WTC11 (cell line): ENCODE measurements at regions not wholly inside any gene's neighbourhood (a gene's known extent, or its start where the extent isn't known, plus 50 kb on each side); places are given as distances from the start of the nearest gene placed in this dataset.

Experiments
- ATAC-seq: fragments of 200-7000 bp; cut with Tn5 transposase; 2 replicates; pipeline ENCODE4 v1.10.0; 2021; ENCODE audit warnings: mild to moderate bottlenecking, moderate library complexity
- CTCF ChIA-PET: fragments of 300-600 bp; sonication (Branson Sonifier 250); formaldehyde crosslinking; loops from one replicate; lab custom pipeline; 2021; ENCODE audit warnings: antibody characterized with exemption; lab: Charles Lee
- POLR2A ChIA-PET: fragments of 350-600 bp; sonication (Branson Sonifier 250); formaldehyde crosslinking; loops from one replicate; lab custom pipeline; 2021; ENCODE audit warnings: antibody characterized with exemption; lab: Charles Lee
- DNase-seq: peaks from one replicate; pipeline ENCODE4 v3.0.0; 2021; ENCODE audit warnings: low spot score
- H3K27ac Mint-ChIP-seq: 2 replicates; pipeline ENCODE4 v1.8.0; 2021; ENCODE audit warnings: mixed read lengths
- H3K27me3 Mint-ChIP-seq: 2 replicates; pipeline ENCODE4 v1.8.0; 2021; ENCODE audit warnings: low read depth, mild to moderate bottlenecking, moderate library complexity, mixed read lengths
- H3K36me3 Mint-ChIP-seq: 2 replicates; pipeline ENCODE4 v1.8.0; 2021; ENCODE audit warnings: mixed read lengths
- H3K4me1 Mint-ChIP-seq: 2 replicates; pipeline ENCODE4 v1.8.0; 2022; ENCODE audit warnings: mixed read lengths
- H3K4me3 Mint-ChIP-seq: 2 replicates; pipeline ENCODE4 v1.8.0; 2021; ENCODE audit warnings: mild to moderate bottlenecking, moderate library complexity, mixed read lengths
- H3K9me3 Mint-ChIP-seq: 2 replicates; pipeline ENCODE4 v1.8.0; 2021; ENCODE audit warnings: mixed read lengths
- CTCF ChIP-seq: fragments of 200-600 bp; IDR thresholded peaks from 2 replicates; pipeline ENCODE4 v1.8.0; 2022; ENCODE audit warnings: antibody characterized with exemption
- FOXP1 ChIP-seq: sonication (generic); formaldehyde crosslinking; IDR thresholded peaks from 2 replicates; pipeline ENCODE4 v1.8.0; 2022; ENCODE audit warnings: missing genetic modification reagents, mild to moderate bottlenecking, moderate library complexity, borderline replicate concordance
- MYBL2 ChIP-seq: sonication (generic); formaldehyde crosslinking; IDR thresholded peaks from 2 replicates; pipeline ENCODE4 v1.8.1; 2023; ENCODE audit warnings: mild to moderate bottlenecking, moderate library complexity, missing genetic modification reagents
- NR1H2 ChIP-seq: sonication (generic); formaldehyde crosslinking; IDR thresholded peaks from 2 replicates; pipeline ENCODE4 v1.9.0; 2021; ENCODE audit warnings: mild to moderate bottlenecking, moderate library complexity, missing genetic modification reagents
- NR2C2 ChIP-seq: sonication (generic); formaldehyde crosslinking; IDR thresholded peaks from 2 replicates; pipeline ENCODE4 v1.8.0; 2022; ENCODE audit warnings: mild to moderate bottlenecking, missing genetic modification reagents
- NR3C1 ChIP-seq: sonication (generic); formaldehyde crosslinking; conservative IDR thresholded peaks from 2 replicates; pipeline ENCODE4 v1.8.1; 2023; ENCODE audit warnings: low read depth, mild to moderate bottlenecking, missing genetic modification reagents
- RELA ChIP-seq: sonication (generic); formaldehyde crosslinking; IDR thresholded peaks from 2 replicates; pipeline ENCODE4 v1.8.1; 2022; ENCODE audit warnings: missing genetic modification reagents, mild to moderate bottlenecking, borderline replicate concordance
- SMAD4 ChIP-seq: sonication (generic); formaldehyde crosslinking; IDR thresholded peaks from 2 replicates; pipeline ENCODE4 v1.8.0; 2022; ENCODE audit warnings: mild to moderate bottlenecking, missing genetic modification reagents
- SP1 ChIP-seq: sonication (generic); formaldehyde crosslinking; conservative IDR thresholded peaks from 2 replicates; pipeline ENCODE4 v1.8.1; 2022; ENCODE audit warnings: missing genetic modification reagents
- USF1 ChIP-seq: sonication (generic); formaldehyde crosslinking; IDR thresholded peaks from 2 replicates; pipeline ENCODE4 v1.8.0; 2022; ENCODE audit warnings: mild to moderate bottlenecking, missing genetic modification reagents
- USF2 ChIP-seq: sonication (generic); formaldehyde crosslinking; IDR thresholded peaks from 2 replicates; pipeline ENCODE4 v1.8.1; 2023; ENCODE audit warnings: mild to moderate bottlenecking, missing genetic modification reagents, moderate library complexity
- ZBTB43 ChIP-seq: sonication (generic); formaldehyde crosslinking; IDR thresholded peaks from 2 replicates; pipeline ENCODE4 v1.8.1; 2023; ENCODE audit warnings: mild to moderate bottlenecking, missing genetic modification reagents
- ZNF138 ChIP-seq: sonication (generic); formaldehyde crosslinking; conservative IDR thresholded peaks from 2 replicates; pipeline ENCODE4 v1.8.1; 2022; ENCODE audit warnings: mild to moderate bottlenecking, moderate library complexity, missing genetic modification reagents
- ZNF263 ChIP-seq: sonication (generic); formaldehyde crosslinking; IDR thresholded peaks from 2 replicates; pipeline ENCODE4 v1.8.1; 2022; ENCODE audit warnings: low read depth, mild to moderate bottlenecking, moderate library complexity, missing genetic modification reagents
- ZNF281 ChIP-seq: sonication (generic); formaldehyde crosslinking; IDR thresholded peaks from 2 replicates; pipeline ENCODE4 v1.8.0; 2023; ENCODE audit warnings: mild to moderate bottlenecking, missing genetic modification reagents
- ZNF416 ChIP-seq: fragments of 250-450 bp; sonication (Bioruptor Pico); IDR thresholded peaks from 2 replicates; pipeline ENCODE4 v1.9.0; 2021; ENCODE audit warnings: mild to moderate bottlenecking, inconsistent platforms

DNA sequence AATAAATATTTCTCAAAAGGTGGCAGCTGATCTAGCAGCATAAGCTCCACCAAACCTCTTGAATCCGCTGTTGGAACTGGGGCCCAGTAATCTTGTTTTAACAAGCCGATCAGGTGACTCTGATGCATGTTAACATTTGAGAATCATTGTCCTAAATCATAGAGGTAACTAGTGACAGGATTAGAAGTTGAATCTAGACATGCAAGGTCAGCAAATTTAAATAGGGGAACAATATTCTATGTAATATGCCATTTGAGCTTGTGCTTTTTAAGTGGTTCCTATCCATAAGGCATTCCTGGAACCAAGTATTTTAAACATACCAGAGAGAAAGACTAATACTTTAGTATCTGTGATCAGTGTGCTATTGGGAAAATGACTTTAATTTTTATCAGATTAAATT, 412.8 kb downstream of the PYDC2 start (continued):
- no peak for TF ChIP-seq CTCF
- no peak for TF ChIP-seq ZNF416
- no peak for TF ChIP-seq RELA (CRISPR knock-in tag)
- TF ChIP-seq, all 79 proteins: peak for 0

DNA sequence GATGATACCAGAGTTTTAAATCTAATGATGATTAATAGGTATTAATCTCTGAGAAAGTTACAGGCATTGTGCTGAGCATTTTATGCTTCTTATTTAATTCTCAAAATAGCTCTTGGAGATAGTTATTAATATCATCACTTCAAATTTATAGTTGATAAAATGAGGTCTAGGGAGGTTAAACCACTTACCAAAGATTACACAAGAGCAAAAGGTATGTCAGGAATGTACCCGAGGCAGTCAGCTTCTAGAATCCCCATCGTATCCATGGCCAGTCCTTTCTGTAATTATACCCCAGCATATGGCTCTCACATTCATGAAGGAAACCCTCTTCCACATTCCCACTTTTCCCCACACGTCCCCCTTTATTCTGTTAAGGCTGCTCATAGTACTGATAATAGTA, 421.3 kb downstream of the PYDC2 start:
- TF ChIP-seq USF2: no peak
- TF ChIP-seq ZNF263 (CRISPR knock-in tag): no peak
- TF ChIP-seq NR1H2 (CRISPR knock-in tag): no peak
- no peak for TF ChIP-seq SMAD4 (CRISPR knock-in tag)
- no peak for TF ChIP-seq FOXP1 (CRISPR knock-in tag)
- TF ChIP-seq USF1 (CRISPR knock-in tag): no peak
- TF ChIP-seq NR2C2 (CRISPR knock-in tag): no peak
- H3K27me3 Mint-ChIP-seq: no peaks in the 10 kb centered on the region
- no peaks in the 10 kb centered on the region for H3K36me3 Mint-ChIP-seq
- ChIA-PET POLR2A (no interaction called here), CTCF (interaction anchor here (1.1 kb wide), 1 partner anchor 562 kb away, joined by 5 read pairs; no protein-coding TSS in a partner anchor)
- peak; percentile 81 for ATAC-seq
- H3K4me1 Mint-ChIP-seq: peaks cover 10% of the 10 kb centered on the region
- H3K27ac Mint-ChIP-seq: no peak overlapping the region
- no peaks in the 10 kb centered on the region for H3K9me3 Mint-ChIP-seq
- DNase-seq: no peak
- no peak overlapping the region for H3K4me3 Mint-ChIP-seq

GRCh38 chr3:191884132-191884531, 423.2 kb downstream of the PYDC2 start:
- no peaks in the 10 kb centered on the region for H3K9me3 Mint-ChIP-seq

GRCh38 chr3:191889106-191889505, 428.1 kb downstream of the PYDC2 start:
- POLR2A ChIA-PET: no interaction called here
- Mint-ChIP-seq H3K27ac (no peak overlapping the region), H3K27me3 (no peaks in the 10 kb centered on the region), H3K36me3 (no peaks in the 10 kb centered on the region), H3K4me3 (no peak overlapping the region), H3K9me3 (no peaks in the 10 kb centered on the region)
- DNase-seq: no peak
- ATAC-seq: no peak
- TF ChIP-seq MYBL2 (CRISPR knock-in tag) (no peak), ZBTB43 (CRISPR knock-in tag) (no peak), SP1 (CRISPR knock-in tag) (no peak)
- TF ChIP-seq, all 79 proteins: peak for 0
- CTCF ChIA-PET: no interaction called here
- peaks cover 13% of the 10 kb centered on the region for H3K4me1 Mint-ChIP-seq

More at GRCh38 chr3:191884132-191884531, 423.2 kb downstream of the PYDC2 start:
- Mint-ChIP-seq H3K36me3 (no peaks in the 10 kb centered on the region), H3K4me3 (no peak overlapping the region)
- POLR2A ChIA-PET: no interaction called here
- no peak for ATAC-seq
- no peak for TF ChIP-seq NR2C2 (CRISPR knock-in tag)
- no peak for TF ChIP-seq ZNF138 (CRISPR knock-in tag)
- no peak for TF ChIP-seq NR3C1 (CRISPR knock-in tag)
- no peak for TF ChIP-seq ZNF281 (CRISPR knock-in tag)
- TF ChIP-seq, all 79 proteins: peak for 0
- Mint-ChIP-seq H3K27ac (no peak overlapping the region), H3K4me1 (peaks cover 10% of the 10 kb centered on the region), H3K27me3 (no peaks in the 10 kb centered on the region)
- CTCF ChIA-PET: no interaction called here
- DNase-seq: no peak
